ENCODE measurements at regions not wholly inside any gene's neighbourhood (a gene's known extent, or its start where the extent isn't known, plus 50 kb on each side); places are given as distances from the start of the nearest gene placed in this dataset.

- Histone ChIP-seq H3K27me3 (ENCODE audit: control insufficient read depth, low read length) (no peaks in the 10 kb centered on the region), H3K4me2 (ENCODE audit: low read length) (no peak overlapping the region), H3K36me3 (ENCODE audit: control insufficient read depth, low read length) (no peaks in the 10 kb centered on the region), H3K27ac (ENCODE audit: low read depth, low read length) (no peak overlapping the region), H3K4me3 (ENCODE audit: low read length) (no peak overlapping the region), H3K9me2 (replicated peaks; ENCODE audit: control insufficient read depth, low read length) (no peaks in the 10 kb centered on the region), H3K4me1 (ENCODE audit: control insufficient read depth, low read length) (no peaks in the 10 kb centered on the region), H4K20me1 (ENCODE audit: control insufficient read depth, insufficient read depth, low read depth, low read length) (no peaks in the 10 kb centered on the region), H3K9me3 (ENCODE audit: control insufficient read depth, insufficient read depth, low read length) (no peaks in the 10 kb centered on the region), H3K79me2 (ENCODE audit: control insufficient read depth, low read length) (no peaks in the 10 kb centered on the region), H3F3A (ENCODE audit: control insufficient read depth, insufficient read depth) (no peaks in the 10 kb centered on the region)
- TF ChIP-seq CTCF (IDR thresholded peaks at IDR 0.05; ENCODE audit: low read depth, low read length, poor library complexity, severe bottlenecking), result no peak
- no peak for TF ChIP-seq EZH2phosphoT487 (IDR thresholded peaks at IDR 0.05; ENCODE audit: borderline replicate concordance, low read length)
Measured at GRCh38 chr18:64992654-64993053, 758.2 kb upstream of the CDH7 start.

DNA sequence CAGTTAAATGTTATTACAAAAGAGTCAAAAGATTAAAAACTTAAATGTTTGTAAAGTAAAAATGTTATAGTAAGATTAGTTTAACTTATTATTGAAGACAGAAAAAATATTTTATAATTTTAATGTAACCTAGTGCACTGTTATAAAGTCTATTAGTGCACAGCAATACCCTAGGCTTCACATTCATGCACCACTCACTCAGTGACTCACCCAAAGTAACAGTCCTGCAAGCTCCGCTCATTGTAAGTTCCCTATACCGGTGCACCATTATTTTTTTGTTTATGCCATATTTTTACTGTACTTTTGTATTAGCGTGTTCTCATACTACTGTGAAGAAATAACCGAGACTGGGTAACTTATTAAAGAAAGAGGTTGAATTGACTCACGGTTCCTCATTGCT is 759.7 kb upstream of the CDH7 start:
- H3K9me3 ChIP-seq (ENCODE audit: control insufficient read depth, insufficient read depth, low read length), result no peaks in the 10 kb centered on the region
- H3K4me1 ChIP-seq (ENCODE audit: control insufficient read depth, low read length), result no peaks in the 10 kb centered on the region
- no peak overlapping the region for H3K27ac ChIP-seq (ENCODE audit: low read depth, low read length)
- H3K79me2 ChIP-seq (ENCODE audit: control insufficient read depth, low read length), result no peaks in the 10 kb centered on the region
- H3K27me3 ChIP-seq (ENCODE audit: control insufficient read depth, low read length), result no peaks in the 10 kb centered on the region
- H4K20me1 ChIP-seq (ENCODE audit: control insufficient read depth, insufficient read depth, low read depth, low read length), result no peaks in the 10 kb centered on the region
- no peaks in the 10 kb centered on the region for H3K9me2 ChIP-seq (replicated peaks; ENCODE audit: control insufficient read depth, low read length)
- TF ChIP-seq EZH2phosphoT487 (IDR thresholded peaks at IDR 0.05; ENCODE audit: borderline replicate concordance, low read length) (no peak), CTCF (IDR thresholded peaks at IDR 0.05; ENCODE audit: low read depth, low read length, poor library complexity, severe bottlenecking) (no peak)
- no peak overlapping the region for H3K4me2 ChIP-seq (ENCODE audit: low read length)
- H3K4me3 ChIP-seq (ENCODE audit: low read length), result no peak overlapping the region
- no peaks in the 10 kb centered on the region for H3K36me3 ChIP-seq (ENCODE audit: control insufficient read depth, low read length)
- H3F3A ChIP-seq (ENCODE audit: control insufficient read depth, insufficient read depth), result no peaks in the 10 kb centered on the region

GRCh38 chr18:64986906-64987495 is 763.8 kb upstream of the CDH7 start:
- no peaks in the 10 kb centered on the region for H3K9me2 ChIP-seq (replicated peaks; ENCODE audit: control insufficient read depth, low read length)
- no peak for TF ChIP-seq CTCF (IDR thresholded peaks at IDR 0.05; ENCODE audit: low read depth, low read length, poor library complexity, severe bottlenecking)
- no peak for TF ChIP-seq EZH2phosphoT487 (IDR thresholded peaks at IDR 0.05; ENCODE audit: borderline replicate concordance, low read length)
- H3K27me3 ChIP-seq (ENCODE audit: control insufficient read depth, low read length), result no peaks in the 10 kb centered on the region
- H3K79me2 ChIP-seq (ENCODE audit: control insufficient read depth, low read length), result no peaks in the 10 kb centered on the region
- H3K9me3 ChIP-seq (ENCODE audit: control insufficient read depth, insufficient read depth, low read length), result no peaks in the 10 kb centered on the region
- H3K4me1 ChIP-seq (ENCODE audit: control insufficient read depth, low read length), result no peaks in the 10 kb centered on the region
- no peaks in the 10 kb centered on the region for H3F3A ChIP-seq (ENCODE audit: control insufficient read depth, insufficient read depth)
- no peaks in the 10 kb centered on the region for H3K36me3 ChIP-seq (ENCODE audit: control insufficient read depth, low read length)
- H3K4me2 ChIP-seq (ENCODE audit: low read length), result no peak overlapping the region
- H4K20me1 ChIP-seq (ENCODE audit: control insufficient read depth, insufficient read depth, low read depth, low read length), result no peaks in the 10 kb centered on the region
- no peak overlapping the region for H3K4me3 ChIP-seq (ENCODE audit: low read length)
- H3K27ac ChIP-seq (ENCODE audit: low read depth, low read length), result no peak overlapping the region
